ENCODE measurements at regions not wholly inside any gene's neighbourhood (a gene's known extent, or its start where the extent isn't known, plus 50 kb on each side); places are given as distances from the start of the nearest gene placed in this dataset.

GRCh38 chr3:76324101-76324500 is 538.8 kb upstream of the ZNF717 start:
- no peak for DNase-seq (ENCODE audit: low read depth in 2 of 2)

DNA sequence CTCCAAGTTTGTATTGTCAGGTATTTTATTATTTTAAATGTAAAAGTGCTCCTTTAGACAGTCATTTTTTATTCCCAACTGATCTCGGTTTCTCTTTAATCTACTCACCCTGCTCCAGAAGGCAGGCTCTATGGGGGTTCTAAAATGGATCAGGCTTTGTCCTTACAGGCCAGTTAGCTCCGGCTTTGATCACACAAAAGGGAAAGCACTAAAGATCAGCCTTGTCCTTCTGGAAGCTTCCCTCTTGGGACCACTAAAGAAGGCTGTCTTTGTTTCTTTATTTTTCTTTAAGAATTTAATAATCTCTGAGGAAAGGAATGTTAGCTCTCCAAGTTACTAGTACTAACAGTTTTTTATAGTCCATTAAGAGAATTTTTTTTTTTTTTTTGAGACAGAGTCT is 560.5 kb upstream of the ZNF717 start:
- no peak for DNase-seq (ENCODE audit: low read depth in 2 of 2)

DNA sequence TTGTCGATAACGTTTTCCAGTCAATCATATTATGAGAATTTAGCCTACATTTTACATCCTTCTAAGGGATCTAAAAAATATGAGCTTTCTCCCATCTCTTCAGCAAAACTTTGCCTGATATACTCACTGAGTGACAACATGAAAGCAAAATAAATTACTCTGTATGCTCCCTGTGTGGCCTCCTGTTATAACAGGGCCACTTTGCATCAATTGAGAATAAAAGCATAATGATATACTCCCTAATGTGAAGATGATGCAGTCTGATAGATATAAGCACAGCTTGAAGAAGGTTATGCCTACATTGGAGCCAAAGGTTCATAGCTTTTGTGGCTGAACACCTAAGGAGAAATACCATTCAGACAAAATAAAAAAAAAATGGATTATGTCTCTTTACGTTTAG is 561.3 kb upstream of the ZNF717 start:
- no peak for DNase-seq (ENCODE audit: low read depth in 2 of 2)

GRCh38 chr3:76349715-76350480 is 564.5 kb upstream of the ZNF717 start:
- no peak for DNase-seq (ENCODE audit: low read depth in 2 of 2)

GRCh38 chr3:76352051-76352450 is 566.7 kb upstream of the ZNF717 start:
- DNase-seq (ENCODE audit: low read depth in 2 of 2) = no peak

GRCh38 chr3:76352511-76353284 is 567.3 kb upstream of the ZNF717 start:
- DNase-seq (ENCODE audit: low read depth in 2 of 2) = no peak

DNA sequence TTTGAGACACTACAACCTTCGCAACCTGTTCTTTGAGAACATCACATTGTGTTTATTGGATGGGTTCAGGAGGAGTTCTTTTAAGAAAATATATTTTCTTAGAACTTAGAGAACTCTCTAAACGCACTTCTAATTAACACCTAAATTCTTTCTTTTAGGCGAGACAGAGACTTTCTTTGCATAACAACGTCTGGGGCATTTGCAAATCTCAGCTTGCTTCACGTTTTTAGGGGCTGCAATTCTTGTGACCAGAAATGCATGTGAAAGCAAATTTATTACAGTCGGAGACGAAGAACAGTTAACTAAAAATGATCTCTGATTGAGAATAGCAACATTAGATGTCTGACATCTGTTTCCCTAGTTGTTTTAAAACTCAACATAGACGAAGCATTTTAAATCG is 568.3 kb upstream of the ZNF717 start:
- no peak for DNase-seq (ENCODE audit: low read depth in 2 of 2)

- DNase-seq (ENCODE audit: low read depth in 2 of 2) = no peak
Observed at GRCh38 chr3:76361010-76361409, 575.7 kb upstream of the ZNF717 start.

DNA sequence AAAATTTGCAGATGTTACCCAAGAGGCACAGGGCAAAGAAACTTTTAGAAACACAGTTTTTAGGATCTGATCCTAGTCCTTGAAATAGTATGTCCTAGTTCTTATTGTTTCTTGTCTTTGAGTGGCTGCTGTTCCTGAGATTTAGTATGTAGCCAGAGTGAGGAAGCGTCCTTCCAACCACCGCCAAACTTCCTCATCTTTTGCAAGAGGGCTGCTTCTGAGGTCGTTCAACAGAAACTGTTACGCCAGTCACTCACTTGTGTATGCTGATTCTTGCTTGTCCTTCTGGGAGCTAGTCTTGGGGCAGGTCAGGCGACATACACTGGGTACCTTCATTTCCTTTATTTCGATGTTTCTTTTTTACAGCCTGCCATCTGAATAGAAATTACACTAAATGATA is 577.3 kb upstream of the ZNF717 start:
- no peak for DNase-seq (ENCODE audit: low read depth in 2 of 2)

- DNase-seq (ENCODE audit: low read depth in 2 of 2) = no peak
Observed at GRCh38 chr3:76365275-76365674, 579.9 kb upstream of the ZNF717 start.

GRCh38 chr3:76367281-76367680 is 581.9 kb upstream of the ZNF717 start:
- DNase-seq (ENCODE audit: low read depth in 2 of 2) = no peak

- no peak for DNase-seq (ENCODE audit: low read depth in 2 of 2)
Observed at GRCh38 chr3:76369170-76369569, 583.8 kb upstream of the ZNF717 start.

- DNase-seq (ENCODE audit: low read depth in 2 of 2) = no peak
Observed at GRCh38 chr3:76370749-76371520, 585.6 kb upstream of the ZNF717 start.

DNA sequence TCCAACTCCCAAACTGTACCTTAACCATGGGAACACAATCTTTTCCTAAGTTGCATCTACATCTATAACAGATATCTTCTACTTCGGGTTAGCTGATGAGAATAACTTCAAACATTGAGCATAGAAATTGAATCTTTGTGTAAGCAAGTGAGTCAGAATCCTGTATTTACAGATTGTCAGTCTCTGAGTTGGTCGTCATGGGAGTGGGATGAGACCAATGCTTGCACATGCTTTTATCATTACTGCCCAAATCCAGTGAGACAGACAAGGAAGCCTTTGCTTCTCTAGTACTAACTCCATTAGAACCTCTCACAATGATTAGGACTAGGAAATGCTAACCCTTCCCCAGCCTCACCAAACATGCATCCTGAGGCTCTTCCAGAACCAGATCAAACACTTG is 587.1 kb upstream of the ZNF717 start:
- DNase-seq (ENCODE audit: low read depth in 2 of 2) = no peak

DNA sequence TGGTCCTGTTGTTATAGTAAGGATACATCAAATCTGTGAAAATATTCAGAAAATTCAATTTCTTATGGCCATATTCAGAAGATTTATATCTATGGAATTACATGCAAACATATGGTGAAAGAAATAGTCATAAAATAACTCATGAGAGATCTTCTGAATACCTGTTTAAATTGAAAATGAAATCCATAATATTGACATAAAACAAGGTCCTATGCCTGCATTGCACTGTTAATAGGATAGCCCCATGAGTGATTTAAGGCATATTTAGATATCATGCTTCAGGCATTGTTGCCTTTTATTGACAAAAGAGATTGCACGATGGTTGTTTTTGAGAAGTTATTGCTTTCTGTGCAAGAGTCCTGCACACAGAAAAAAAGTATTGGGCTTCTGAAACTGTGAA is 591.7 kb upstream of the ZNF717 start:
- no peak for DNase-seq (ENCODE audit: low read depth in 2 of 2)

GRCh38 chr3:76378789-76379188 is 593.4 kb upstream of the ZNF717 start:
- DNase-seq (ENCODE audit: low read depth in 2 of 2) = no peak

DNA sequence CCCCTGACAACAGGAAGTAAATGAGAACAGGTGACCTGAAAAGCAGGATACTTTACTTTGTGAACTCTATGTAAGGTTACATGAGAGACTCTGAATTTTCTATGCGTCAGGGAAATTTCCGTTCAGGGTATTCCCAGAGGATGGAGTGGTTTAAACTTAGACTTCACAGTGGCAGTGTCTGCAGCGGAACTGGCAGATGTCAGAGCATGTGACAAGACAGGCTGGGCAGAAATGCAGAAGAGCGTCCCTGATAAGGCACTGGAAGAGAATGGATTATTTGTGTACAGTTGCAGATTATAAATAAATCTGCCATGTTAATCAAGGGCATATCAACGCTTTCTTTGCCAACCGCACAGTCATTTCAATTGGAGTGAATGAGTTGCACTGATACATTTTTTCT is 598.4 kb upstream of the ZNF717 start:
- no peak for DNase-seq (ENCODE audit: low read depth in 2 of 2)

- DNase-seq (ENCODE audit: low read depth in 2 of 2) = no peak
Observed at GRCh38 chr3:76387000-76387399, 601.7 kb upstream of the ZNF717 start.

DNA sequence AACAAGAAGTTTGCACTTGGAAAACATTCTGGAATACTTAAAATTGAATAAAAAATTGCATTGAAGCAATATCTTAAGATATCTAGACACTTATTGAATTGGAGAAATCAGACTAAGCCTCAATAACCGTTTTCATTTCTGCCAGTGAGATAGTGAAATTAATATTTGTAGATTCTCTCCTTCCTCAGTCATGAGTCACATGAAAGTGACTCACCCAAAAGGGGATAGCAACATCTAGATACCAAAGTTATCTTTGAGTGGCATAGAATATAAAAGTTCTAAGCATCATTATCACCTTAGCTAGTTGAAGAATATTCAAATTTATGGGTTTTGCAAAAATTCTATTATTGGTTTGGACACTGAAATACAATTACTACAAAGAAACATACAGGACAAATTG is 614.8 kb upstream of the ZNF717 start:
- DNase-seq (ENCODE audit: low read depth in 2 of 2) = no peak

- DNase-seq (ENCODE audit: low read depth in 2 of 2) = no peak
Observed at GRCh38 chr3:76402926-76403325, 617.6 kb upstream of the ZNF717 start.

GRCh38 chr3:76403556-76403955 is 618.2 kb upstream of the ZNF717 start:
- no peak for DNase-seq (ENCODE audit: low read depth in 2 of 2)

- no peak for DNase-seq (ENCODE audit: low read depth in 2 of 2)
Observed at GRCh38 chr3:76405196-76405595, 619.8 kb upstream of the ZNF717 start.
